GM12872 (cell line): ENCODE measurements at regions not wholly inside any gene's neighbourhood (a gene's known extent, or its start where the extent isn't known, plus 50 kb on each side); places are given as distances from the start of the nearest gene placed in this dataset.

Experiments
- CTCF ChIP-seq: IDR thresholded peaks from 3 replicates; pipeline ENCODE4 v1.5.1; 2011; ENCODE audit warnings: low read depth, mild to moderate bottlenecking, low read length, moderate library complexity; ENCODE audit not compliant: insufficient read depth

GRCh38 chr18:24964216-24964615, 387.8 kb downstream of the ZNF521 start:
- no peak for TF ChIP-seq CTCF

GRCh38 chr18:24968238-24968775, 383.7 kb downstream of the ZNF521 start:
- no peak for TF ChIP-seq CTCF

GRCh38 chr18:24972577-24972976, 379.4 kb downstream of the ZNF521 start:
- no peak for TF ChIP-seq CTCF

- no peak for TF ChIP-seq CTCF
Measured at GRCh38 chr18:24974431-24974830, 377.5 kb downstream of the ZNF521 start.

GRCh38 chr18:24975496-24976372, 376.2 kb downstream of the ZNF521 start:
- no peak for TF ChIP-seq CTCF

GRCh38 chr18:24976502-24976901, 375.5 kb downstream of the ZNF521 start:
- TF ChIP-seq CTCF = no peak

- no peak for TF ChIP-seq CTCF
Measured at GRCh38 chr18:24979235-24979634, 372.7 kb downstream of the ZNF521 start.
